Brain microvascular endothelial cell (primary cell): ENCODE measurements at regions not wholly inside any gene's neighbourhood (a gene's known extent, or its start where the extent isn't known, plus 50 kb on each side); places are given as distances from the start of the nearest gene placed in this dataset.
"Not testable (repeated sequence)": the region's sequence is repeated elsewhere in the genome, so short reads cannot be mapped to it uniquely, and the experiment has no call there.

ENCODE experiments used
- DNase-seq: peaks from one replicate; pipeline ENCODE4 v3.0.0-alpha.2; 2020
- H3K27ac ChIP-seq: fragments of 250-450 bp; sonication (Bioruptor Pico); 2 replicates; pipeline ENCODE4 v1.5.1; 2020; ENCODE audit warnings: mild to moderate bottlenecking, moderate library complexity
- H3K27me3 ChIP-seq: fragments of 250-450 bp; sonication (Bioruptor Pico); replicated peaks from 2 replicates; pipeline ENCODE4 v1.5.1; 2020; ENCODE audit warnings: mild to moderate bottlenecking
- H3K36me3 ChIP-seq: fragments of 250-450 bp; sonication (Bioruptor Pico); replicated peaks from 2 replicates; pipeline ENCODE4 v1.5.1; 2020; ENCODE audit warnings: mild to moderate bottlenecking
- H3K4me3 ChIP-seq: 2 replicates; pipeline ENCODE4 v1.5.1; 2011; ENCODE audit warnings: low read depth, mild to moderate bottlenecking, control low read depth, low read length, moderate library complexity
- in situ Hi-C: cut with HindIII; loops from 2 replicates; pipeline ENCODE4 v1.10.0; 2017; ENCODE audit warnings: low sequenced_read_pairs, low pct_ligation_motif_present
- TF ChIP-seq, protein P1 (sequence below): IDR thresholded peaks from 2 replicates; pipeline ENCODE4 v1.5.1; 2011; ENCODE audit warnings: low read depth, mild to moderate bottlenecking, moderate library complexity, low read length, control low read depth, inconsistent platforms; ENCODE audit errors: missing control alignments

DNA sequence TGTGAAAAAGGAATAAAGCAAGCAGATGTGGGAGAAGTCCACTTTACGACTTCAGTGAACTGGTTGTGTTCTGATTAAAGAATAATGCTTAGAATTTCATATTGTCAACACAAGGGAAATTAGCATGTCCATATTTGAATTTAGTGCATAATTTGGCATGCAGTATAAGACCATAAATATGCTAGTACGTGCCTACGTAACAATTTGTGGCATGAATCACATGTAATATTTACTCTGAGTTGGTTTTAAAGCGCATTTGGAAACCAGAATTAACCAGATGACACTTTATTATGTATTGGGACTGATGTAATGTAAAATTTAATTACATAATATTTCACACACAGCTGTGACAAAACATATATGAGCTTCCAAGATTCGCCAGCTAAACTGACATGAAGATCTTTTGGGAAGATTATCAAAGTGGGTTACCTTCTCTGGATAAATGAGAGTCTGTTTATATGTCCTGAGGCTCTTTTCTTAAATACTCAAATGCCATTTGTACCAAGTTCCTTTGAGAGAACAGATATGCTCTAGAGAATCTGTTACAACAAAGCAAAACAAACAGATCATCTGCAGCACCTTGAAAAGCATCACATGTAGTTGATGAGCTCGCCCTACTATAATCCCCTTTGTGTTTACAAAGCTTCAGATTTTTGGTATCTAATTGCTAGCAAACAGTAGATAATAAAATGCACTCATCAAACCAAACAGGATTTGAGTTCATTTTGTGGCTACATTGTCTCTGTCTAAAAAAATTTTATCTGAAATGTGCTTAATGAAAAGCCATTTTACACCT lies 1468.6 kb downstream of the CDH11 start:
- H3K36me3 ChIP-seq = no peaks in the 10 kb centered on the region
- in situ Hi-C loops = no loop called here
- TF ChIP-seq, protein P1, sequence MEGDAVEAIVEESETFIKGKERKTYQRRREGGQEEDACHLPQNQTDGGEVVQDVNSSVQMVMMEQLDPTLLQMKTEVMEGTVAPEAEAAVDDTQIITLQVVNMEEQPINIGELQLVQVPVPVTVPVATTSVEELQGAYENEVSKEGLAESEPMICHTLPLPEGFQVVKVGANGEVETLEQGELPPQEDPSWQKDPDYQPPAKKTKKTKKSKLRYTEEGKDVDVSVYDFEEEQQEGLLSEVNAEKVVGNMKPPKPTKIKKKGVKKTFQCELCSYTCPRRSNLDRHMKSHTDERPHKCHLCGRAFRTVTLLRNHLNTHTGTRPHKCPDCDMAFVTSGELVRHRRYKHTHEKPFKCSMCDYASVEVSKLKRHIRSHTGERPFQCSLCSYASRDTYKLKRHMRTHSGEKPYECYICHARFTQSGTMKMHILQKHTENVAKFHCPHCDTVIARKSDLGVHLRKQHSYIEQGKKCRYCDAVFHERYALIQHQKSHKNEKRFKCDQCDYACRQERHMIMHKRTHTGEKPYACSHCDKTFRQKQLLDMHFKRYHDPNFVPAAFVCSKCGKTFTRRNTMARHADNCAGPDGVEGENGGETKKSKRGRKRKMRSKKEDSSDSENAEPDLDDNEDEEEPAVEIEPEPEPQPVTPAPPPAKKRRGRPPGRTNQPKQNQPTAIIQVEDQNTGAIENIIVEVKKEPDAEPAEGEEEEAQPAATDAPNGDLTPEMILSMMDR = no peak
- no peaks in the 10 kb centered on the region for H3K27me3 ChIP-seq
- no peak overlapping the region for H3K4me3 ChIP-seq
- DNase-seq = no peak
- no peak overlapping the region for H3K27ac ChIP-seq

DNA sequence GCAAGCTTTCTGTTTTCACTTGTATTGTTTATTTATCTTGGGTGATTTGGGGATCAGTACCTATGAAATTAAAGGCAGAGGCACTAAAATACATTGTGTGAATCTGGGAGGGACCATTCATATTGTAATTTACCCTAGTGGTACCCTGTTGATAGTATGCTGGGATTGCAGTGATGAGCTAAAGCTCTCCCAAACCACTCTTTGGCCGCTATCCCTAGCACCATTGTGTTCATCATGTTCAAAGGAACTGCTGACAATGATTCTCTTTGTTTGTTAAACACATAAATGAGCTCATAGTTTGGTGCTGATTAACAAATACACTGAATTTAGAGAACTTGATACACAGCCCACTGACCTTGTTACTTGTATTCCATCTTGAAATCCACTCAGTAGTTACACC lies 1469.8 kb downstream of the CDH11 start:
- H3K27ac ChIP-seq = no peak overlapping the region
- in situ Hi-C loops = no loop called here
- no peak for DNase-seq
- H3K27me3 ChIP-seq = no peaks in the 10 kb centered on the region
- TF ChIP-seq, protein P1 = no peak
- no peaks in the 10 kb centered on the region for H3K36me3 ChIP-seq
- no peak overlapping the region for H3K4me3 ChIP-seq

DNA sequence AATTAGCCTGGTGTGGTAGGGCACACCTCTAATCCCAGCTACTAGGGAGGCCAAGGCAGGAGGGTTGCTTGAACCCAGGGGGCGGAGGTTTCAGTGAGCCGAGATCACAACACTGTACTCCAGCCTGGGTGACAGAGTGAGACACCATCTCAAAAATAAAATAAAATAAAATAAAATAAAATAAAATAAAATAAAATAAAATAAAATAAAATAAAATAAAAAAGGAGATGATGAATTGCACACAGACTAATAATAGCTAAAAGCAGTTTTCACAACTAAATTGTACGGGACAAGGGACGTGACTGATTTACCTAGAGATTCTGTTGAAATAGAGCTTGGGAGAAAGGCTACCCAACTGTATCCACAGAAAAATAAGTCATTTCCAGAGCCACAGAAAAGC lies 1471.3 kb downstream of the CDH11 start:
- in situ Hi-C loops = no loop called here
- DNase-seq = no peak
- TF ChIP-seq, protein P1 = no peak
- Histone ChIP-seq H3K4me3 (no peak overlapping the region), H3K27ac (no peak overlapping the region), H3K36me3 (no peaks in the 10 kb centered on the region), H3K27me3 (no peaks in the 10 kb centered on the region)

DNA sequence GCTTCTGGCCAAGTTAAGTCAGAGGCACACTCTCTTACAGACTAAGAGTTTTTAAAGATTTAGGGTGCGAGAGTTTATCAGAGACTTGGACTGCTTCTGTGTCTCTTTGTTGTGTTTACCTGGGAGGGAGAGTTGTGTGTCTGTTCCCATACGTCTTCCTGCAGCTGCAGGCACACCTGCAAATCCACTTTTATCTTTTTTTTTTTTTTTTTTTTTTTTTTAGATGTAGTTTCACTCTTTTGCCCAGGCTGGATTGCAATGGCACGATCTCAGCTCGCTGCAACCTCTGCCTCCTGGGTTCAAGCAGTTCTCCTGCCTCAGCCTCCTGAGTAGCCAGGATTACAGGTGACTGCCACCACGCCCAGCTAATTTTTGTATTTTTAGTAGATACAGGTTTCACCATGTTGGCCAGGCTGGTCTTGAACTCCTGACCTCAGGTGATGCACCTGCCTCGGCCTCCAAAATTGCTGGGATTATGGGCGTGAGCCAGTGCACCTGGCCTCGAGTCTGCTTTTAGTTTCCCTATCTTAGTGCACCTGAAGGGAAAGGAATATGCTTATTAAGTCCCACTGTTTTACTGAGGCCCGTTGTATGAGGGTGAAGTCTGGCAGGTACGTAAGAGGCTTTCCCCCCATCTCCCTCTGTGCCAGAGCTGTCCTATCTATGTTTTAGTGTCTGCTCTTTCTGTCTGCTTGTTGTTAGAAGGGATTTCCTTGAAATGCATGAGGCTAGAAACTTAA lies 1488.0 kb downstream of the CDH11 start:
- in situ Hi-C loops = not testable (repeated sequence)

DNA sequence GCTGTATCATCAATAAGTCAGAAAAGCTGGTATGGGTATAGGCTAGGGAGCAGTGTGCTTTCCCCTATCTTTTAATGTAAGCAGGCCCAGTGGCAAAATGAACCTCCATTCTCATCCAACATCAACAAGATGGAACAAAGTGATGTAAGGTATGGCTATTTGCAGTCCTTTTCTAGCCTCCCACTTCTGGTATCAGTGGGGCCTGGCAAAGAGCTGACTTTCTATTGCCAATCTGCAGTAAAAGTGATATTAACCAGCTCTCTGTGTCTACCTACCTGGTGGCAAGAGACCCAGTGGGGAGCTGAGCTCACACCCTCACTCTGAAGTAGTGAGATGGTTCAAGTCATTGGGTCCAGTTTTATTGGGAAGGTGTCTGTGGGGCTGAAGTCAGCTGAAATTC lies 1492.6 kb downstream of the CDH11 start:
- TF ChIP-seq, protein P1 = no peak
- no peak overlapping the region for H3K4me3 ChIP-seq
- no peak for DNase-seq
- H3K27ac ChIP-seq = no peak overlapping the region
- H3K36me3 ChIP-seq = no peaks in the 10 kb centered on the region
- H3K27me3 ChIP-seq = no peaks in the 10 kb centered on the region
- in situ Hi-C loops = no loop called here

More for the DNA sequence above, 1488.0 kb downstream of the CDH11 start:
- H3K27me3 ChIP-seq, H3K4me3 ChIP-seq, DNase-seq, H3K36me3 ChIP-seq, H3K27ac ChIP-seq: not testable (repeated sequence)

DNA sequence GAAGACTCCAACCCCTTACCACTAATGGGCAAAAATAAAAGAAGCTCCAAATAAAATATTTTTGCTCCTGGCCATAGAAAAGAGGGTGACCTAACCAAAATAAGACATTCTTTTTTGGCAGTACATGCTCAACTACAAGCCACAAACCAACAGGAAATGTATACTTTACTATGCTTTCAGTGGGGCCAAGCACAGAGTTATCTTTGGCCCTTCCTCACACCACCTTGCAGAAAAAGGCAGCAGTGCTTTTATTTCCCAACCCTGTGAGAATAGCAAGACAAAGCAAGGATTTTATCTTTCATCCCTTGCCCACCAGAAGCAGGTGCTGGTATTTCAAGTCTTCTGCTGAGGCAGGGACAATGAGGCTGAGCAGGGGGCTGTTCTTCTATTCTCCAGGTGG lies 1493.1 kb downstream of the CDH11 start:
- Histone ChIP-seq H3K4me3 (no peak overlapping the region), H3K27me3 (no peaks in the 10 kb centered on the region), H3K36me3 (no peaks in the 10 kb centered on the region), H3K27ac (no peak overlapping the region)
- DNase-seq = no peak
- in situ Hi-C loops = no loop called here
- TF ChIP-seq, protein P1 = no peak
